ENCODE measurements at regions not wholly inside any gene's neighbourhood (a gene's known extent, or its start where the extent isn't known, plus 50 kb on each side); places are given as distances from the start of the nearest gene placed in this dataset.
"Not testable (repeated sequence)": the region's sequence is repeated elsewhere in the genome, so short reads cannot be mapped to it uniquely, and the experiment has no call there.

DNA sequence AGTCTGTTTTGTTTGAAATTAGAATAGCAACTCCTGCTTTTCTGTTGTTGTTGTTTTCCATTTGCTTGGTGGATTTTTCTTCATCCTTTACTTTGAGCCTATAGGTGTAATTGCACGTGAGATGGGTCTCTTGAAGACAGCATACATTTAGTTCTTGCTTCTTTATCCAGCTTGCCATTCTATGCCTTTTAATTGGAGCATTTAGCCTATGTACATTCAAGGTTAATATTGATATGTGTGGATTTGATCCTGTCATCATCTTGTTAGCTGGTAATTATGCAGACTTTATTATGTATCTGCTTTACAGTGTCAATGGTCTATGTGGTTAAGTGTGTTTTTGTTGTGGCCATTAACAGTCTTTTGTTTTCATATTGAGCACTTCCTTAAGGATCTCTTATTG lies 708.9 kb upstream of the ANKRD30A start:
- H3K27ac ChIP-seq (ENCODE audit: low read length), result no peak overlapping the region
- H3K27me3 ChIP-seq (replicated peaks; ENCODE audit: insufficient read depth, low read length), result no peaks in the 10 kb centered on the region
- TF ChIP-seq EZH2phosphoT487 (IDR thresholded peaks at IDR 0.05; ENCODE audit: low read length) (no peak), EZH2 (optimal IDR thresholded peaks at IDR 0.05; ENCODE audit: low read depth, low read length) (no peak)
- TF ChIP-seq, protein P1, sequence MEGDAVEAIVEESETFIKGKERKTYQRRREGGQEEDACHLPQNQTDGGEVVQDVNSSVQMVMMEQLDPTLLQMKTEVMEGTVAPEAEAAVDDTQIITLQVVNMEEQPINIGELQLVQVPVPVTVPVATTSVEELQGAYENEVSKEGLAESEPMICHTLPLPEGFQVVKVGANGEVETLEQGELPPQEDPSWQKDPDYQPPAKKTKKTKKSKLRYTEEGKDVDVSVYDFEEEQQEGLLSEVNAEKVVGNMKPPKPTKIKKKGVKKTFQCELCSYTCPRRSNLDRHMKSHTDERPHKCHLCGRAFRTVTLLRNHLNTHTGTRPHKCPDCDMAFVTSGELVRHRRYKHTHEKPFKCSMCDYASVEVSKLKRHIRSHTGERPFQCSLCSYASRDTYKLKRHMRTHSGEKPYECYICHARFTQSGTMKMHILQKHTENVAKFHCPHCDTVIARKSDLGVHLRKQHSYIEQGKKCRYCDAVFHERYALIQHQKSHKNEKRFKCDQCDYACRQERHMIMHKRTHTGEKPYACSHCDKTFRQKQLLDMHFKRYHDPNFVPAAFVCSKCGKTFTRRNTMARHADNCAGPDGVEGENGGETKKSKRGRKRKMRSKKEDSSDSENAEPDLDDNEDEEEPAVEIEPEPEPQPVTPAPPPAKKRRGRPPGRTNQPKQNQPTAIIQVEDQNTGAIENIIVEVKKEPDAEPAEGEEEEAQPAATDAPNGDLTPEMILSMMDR (IDR thresholded peaks at IDR 0.05; ENCODE audit: low read length), result no peak
- no peaks in the 10 kb centered on the region for H3F3A ChIP-seq (ENCODE audit: insufficient read depth, low read length)
- no peak overlapping the region for H3K4me2 ChIP-seq (ENCODE audit: low read depth, low read length)
- H4K20me1 ChIP-seq (ENCODE audit: insufficient read depth, low read length), result no peaks in the 10 kb centered on the region
- H3K4me1 ChIP-seq (ENCODE audit: low read length), result no peaks in the 10 kb centered on the region
- H3K36me3 ChIP-seq (replicated peaks; ENCODE audit: insufficient read depth, low read length), result no peaks in the 10 kb centered on the region
- no peaks in the 10 kb centered on the region for H3K9me2 ChIP-seq (replicated peaks; ENCODE audit: insufficient read depth, low read length)
- H3K9me3 ChIP-seq (replicated peaks; ENCODE audit: insufficient read depth, low read length), result no peaks in the 10 kb centered on the region
- H2AFZ ChIP-seq (ENCODE audit: low read length), result no peak overlapping the region
- DNase-seq, result no peak
- H3K4me3 ChIP-seq (ENCODE audit: low read length), result no peak overlapping the region
- H3K9ac ChIP-seq (ENCODE audit: low read length), result no peak overlapping the region
- H3K79me2 ChIP-seq (ENCODE audit: low read length), result no peaks in the 10 kb centered on the region

DNA sequence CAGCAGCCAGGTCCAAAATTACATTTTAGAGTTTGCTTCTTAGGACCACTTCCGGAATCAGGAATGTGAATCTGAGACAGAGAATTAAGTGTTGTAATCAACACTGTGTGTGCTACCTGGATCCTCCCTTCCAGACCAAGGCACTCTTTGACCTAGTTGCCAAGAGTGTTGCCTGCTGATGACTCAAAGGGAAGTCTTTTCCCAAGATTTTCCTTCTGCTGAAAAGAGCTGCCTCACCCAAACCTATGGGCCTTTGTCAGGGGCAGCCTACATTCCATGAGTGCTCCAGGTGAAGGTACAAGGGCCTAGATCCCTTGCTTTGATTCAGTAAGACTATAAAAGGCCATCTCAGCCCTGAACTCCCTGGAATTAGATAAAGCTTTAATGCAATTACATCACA lies 712.5 kb upstream of the ANKRD30A start:
- Histone ChIP-seq H3K27ac (ENCODE audit: low read length) (no peak overlapping the region), H3K4me3 (ENCODE audit: low read length) (no peak overlapping the region), H3K9me2 (replicated peaks; ENCODE audit: insufficient read depth, low read length) (no peaks in the 10 kb centered on the region), H3K27me3 (replicated peaks; ENCODE audit: insufficient read depth, low read length) (no peaks in the 10 kb centered on the region), H2AFZ (ENCODE audit: low read length) (no peak overlapping the region), H3K4me1 (ENCODE audit: low read length) (no peaks in the 10 kb centered on the region), H3K9me3 (replicated peaks; ENCODE audit: insufficient read depth, low read length) (no peaks in the 10 kb centered on the region), H3K79me2 (ENCODE audit: low read length) (no peaks in the 10 kb centered on the region), H3F3A (ENCODE audit: insufficient read depth, low read length) (no peaks in the 10 kb centered on the region), H3K4me2 (ENCODE audit: low read depth, low read length) (no peak overlapping the region), H4K20me1 (ENCODE audit: insufficient read depth, low read length) (no peaks in the 10 kb centered on the region), H3K9ac (ENCODE audit: low read length) (no peak overlapping the region), H3K36me3 (replicated peaks; ENCODE audit: insufficient read depth, low read length) (no peaks in the 10 kb centered on the region)
- DNase-seq, result no peak
- TF ChIP-seq EZH2 (optimal IDR thresholded peaks at IDR 0.05; ENCODE audit: low read depth, low read length) (no peak), EZH2phosphoT487 (IDR thresholded peaks at IDR 0.05; ENCODE audit: low read length) (no peak)
- TF ChIP-seq, protein P1 (IDR thresholded peaks at IDR 0.05; ENCODE audit: low read length), result no peak

DNA sequence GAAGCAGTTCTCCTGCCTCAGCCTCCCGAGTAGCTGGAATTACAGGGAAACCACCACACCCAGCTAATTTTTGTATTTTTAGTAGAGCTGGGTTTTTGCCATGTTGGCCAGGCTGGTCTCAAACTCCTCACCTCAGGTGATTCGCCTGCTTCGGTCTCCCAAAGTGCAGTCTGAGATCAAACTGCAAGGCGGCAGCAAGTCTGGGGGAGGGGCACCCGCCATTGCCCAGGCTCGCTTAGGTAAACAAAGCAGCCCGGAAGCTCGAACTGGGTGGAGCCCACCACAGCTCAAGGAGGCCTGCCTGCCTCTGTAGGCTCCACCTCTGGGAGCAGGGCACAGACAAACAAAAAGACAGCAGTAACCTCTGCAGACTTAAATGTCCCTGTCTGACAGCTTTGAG lies 725.2 kb upstream of the ANKRD30A start:
- H3K9ac ChIP-seq (ENCODE audit: low read length); H3F3A ChIP-seq (ENCODE audit: insufficient read depth, low read length); DNase-seq; H4K20me1 ChIP-seq (ENCODE audit: insufficient read depth, low read length); H3K4me2 ChIP-seq (ENCODE audit: low read depth, low read length); H3K36me3 ChIP-seq (replicated peaks; ENCODE audit: insufficient read depth, low read length); H3K9me2 ChIP-seq (replicated peaks; ENCODE audit: insufficient read depth, low read length); H3K9me3 ChIP-seq (replicated peaks; ENCODE audit: insufficient read depth, low read length); H3K27ac ChIP-seq (ENCODE audit: low read length); H3K4me3 ChIP-seq (ENCODE audit: low read length); H2AFZ ChIP-seq (ENCODE audit: low read length); H3K4me1 ChIP-seq (ENCODE audit: low read length); H3K79me2 ChIP-seq (ENCODE audit: low read length); H3K27me3 ChIP-seq (replicated peaks; ENCODE audit: insufficient read depth, low read length): not testable (repeated sequence)

DNA sequence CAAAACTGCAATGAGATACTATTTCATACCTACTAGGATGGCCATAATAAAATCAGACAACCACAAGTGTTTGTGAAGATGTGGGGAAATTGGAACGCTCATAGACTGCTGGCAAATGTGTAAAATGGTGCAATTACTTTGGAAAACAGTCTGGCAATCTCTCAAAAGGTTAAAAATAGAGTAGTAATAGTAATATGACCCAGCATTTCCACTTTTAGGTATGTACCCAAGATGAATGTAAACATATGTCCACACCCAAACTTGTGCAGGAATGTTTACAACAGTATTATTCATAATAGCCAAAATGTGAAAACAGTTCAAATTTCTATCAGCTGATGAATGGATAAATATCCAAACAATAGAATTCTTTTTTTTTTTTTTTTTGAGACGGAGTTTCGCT lies 731.6 kb upstream of the ANKRD30A start:
- Histone ChIP-seq H3K27me3 (replicated peaks; ENCODE audit: insufficient read depth, low read length) (no peaks in the 10 kb centered on the region), H3K36me3 (replicated peaks; ENCODE audit: insufficient read depth, low read length) (no peaks in the 10 kb centered on the region), H3K27ac (ENCODE audit: low read length) (no peak overlapping the region), H3K9me2 (replicated peaks; ENCODE audit: insufficient read depth, low read length) (no peaks in the 10 kb centered on the region), H3K9me3 (replicated peaks; ENCODE audit: insufficient read depth, low read length) (no peaks in the 10 kb centered on the region), H3K9ac (ENCODE audit: low read length) (no peak overlapping the region), H3K4me1 (ENCODE audit: low read length) (no peaks in the 10 kb centered on the region), H3F3A (ENCODE audit: insufficient read depth, low read length) (no peaks in the 10 kb centered on the region), H3K4me2 (ENCODE audit: low read depth, low read length) (no peak overlapping the region), H4K20me1 (ENCODE audit: insufficient read depth, low read length) (no peaks in the 10 kb centered on the region), H3K4me3 (ENCODE audit: low read length) (no peak overlapping the region), H2AFZ (ENCODE audit: low read length) (no peak overlapping the region), H3K79me2 (ENCODE audit: low read length) (no peaks in the 10 kb centered on the region)
- TF ChIP-seq, protein P1 (IDR thresholded peaks at IDR 0.05; ENCODE audit: low read length), result no peak
- TF ChIP-seq EZH2phosphoT487 (IDR thresholded peaks at IDR 0.05; ENCODE audit: low read length) (no peak), EZH2 (optimal IDR thresholded peaks at IDR 0.05; ENCODE audit: low read depth, low read length) (no peak)
- DNase-seq, result no peak

All from MM.1S (cell line).